SK-N-SH treated with all-trans-retinoic acid at 6 μM for 48 hours (cell line): ENCODE measurements at regions not wholly inside any gene's neighbourhood (a gene's known extent, or its start where the extent isn't known, plus 50 kb on each side); places are given as distances from the start of the nearest gene placed in this dataset.

Experiments used
- ATAC-seq: fragments of 200-7000 bp; cut with Tn5 transposase; 3 replicates; pipeline ENCODE4 v1.9.1; 2020; ENCODE audit warnings: mild to moderate bottlenecking, moderate library complexity
- BACH2 ChIP-seq: fragments of 250-450 bp; sonication (Bioruptor Pico); IDR thresholded peaks from 2 replicates; pipeline ENCODE4 v1.9.0; 2021; ENCODE audit warnings: mild to moderate bottlenecking, borderline replicate concordance
- CREB5 ChIP-seq: fragments of 250-450 bp; sonication (Bioruptor Pico); IDR thresholded peaks from 2 replicates; pipeline ENCODE4 v1.5.1; 2020; ENCODE audit warnings: low read depth, mild to moderate bottlenecking, moderate library complexity
- CSDC2 ChIP-seq: fragments of 250-450 bp; sonication (Bioruptor Pico); IDR thresholded peaks from 2 replicates; pipeline ENCODE4 v1.5.0; 2020; ENCODE audit warnings: mild to moderate bottlenecking, moderate library complexity
- CSRNP3 ChIP-seq: fragments of 250-450 bp; sonication (Bioruptor Pico); IDR thresholded peaks from 2 replicates; pipeline ENCODE4 v1.5.1; 2021; ENCODE audit warnings: mild to moderate bottlenecking, moderate library complexity
- ESRRG ChIP-seq: fragments of 250-450 bp; sonication (Bioruptor Pico); IDR thresholded peaks from 2 replicates; pipeline ENCODE4 v1.6.1; 2021; ENCODE audit warnings: mild to moderate bottlenecking
- ISL1 ChIP-seq: fragments of 250-450 bp; sonication (Bioruptor Pico); IDR thresholded peaks from 2 replicates; pipeline ENCODE4 v2.1.2; 2022; ENCODE audit warnings: mild to moderate bottlenecking, moderate library complexity
- OSR1 ChIP-seq: fragments of 250-450 bp; sonication (Bioruptor Pico); IDR thresholded peaks from 2 replicates; pipeline ENCODE4 v1.8.0; 2022; ENCODE audit warnings: moderate library complexity, mild to moderate bottlenecking, inconsistent platforms
- PATZ1 ChIP-seq: fragments of 250-450 bp; sonication (Bioruptor Pico); IDR thresholded peaks from 2 replicates; pipeline ENCODE4 v1.8.0; 2020; ENCODE audit warnings: mild to moderate bottlenecking, moderate library complexity, borderline replicate concordance
- POU6F1 ChIP-seq: fragments of 250-450 bp; sonication (Bioruptor Pico); IDR thresholded peaks from 2 replicates; pipeline ENCODE4 v1.8.0; 2021; ENCODE audit warnings: low read depth, mild to moderate bottlenecking, moderate library complexity, borderline replicate concordance
- PPARA ChIP-seq: fragments of 250-450 bp; sonication (Bioruptor Pico); IDR thresholded peaks from 2 replicates; pipeline ENCODE4 v1.5.0; 2020; ENCODE audit warnings: mild to moderate bottlenecking, borderline replicate concordance
- RARB ChIP-seq: fragments of 250-450 bp; sonication (Bioruptor Pico); IDR thresholded peaks from 2 replicates; pipeline ENCODE4 v1.8.0; 2021; ENCODE audit warnings: mild to moderate bottlenecking, moderate library complexity
- SNAI2 ChIP-seq: fragments of 250-450 bp; sonication (Bioruptor Pico); IDR thresholded peaks from 2 replicates; pipeline ENCODE4 v1.5.0; 2020; ENCODE audit warnings: mild to moderate bottlenecking, moderate library complexity
- TCF4 ChIP-seq: fragments of 250-450 bp; sonication (Bioruptor Pico); IDR thresholded peaks from 2 replicates; pipeline ENCODE4 v1.8.0; 2021; ENCODE audit warnings: mild to moderate bottlenecking, moderate library complexity, borderline replicate concordance
- TOX ChIP-seq: fragments of 250-450 bp; sonication (Bioruptor Pico); IDR thresholded peaks from 2 replicates; pipeline ENCODE4 v1.8.0; 2021; ENCODE audit warnings: mild to moderate bottlenecking, moderate library complexity, borderline replicate concordance
- TSHZ2 ChIP-seq: fragments of 250-450 bp; sonication (Bioruptor Pico); IDR thresholded peaks from 2 replicates; pipeline ENCODE4 v1.5.0; 2020; ENCODE audit warnings: mild to moderate bottlenecking, moderate library complexity
- ZC3H10 ChIP-seq: fragments of 250-450 bp; sonication (Bioruptor Pico); IDR thresholded peaks from 2 replicates; pipeline ENCODE4 v1.5.1; 2021; ENCODE audit warnings: mild to moderate bottlenecking, moderate library complexity
- ZFP30 ChIP-seq: fragments of 450-650 bp; formaldehyde crosslinking; IDR thresholded peaks from 2 replicates; pipeline ENCODE4 v1.5.0; 2022; ENCODE audit warnings: mild to moderate bottlenecking, moderate library complexity
- ZNF565 ChIP-seq: fragments of 450-650 bp; formaldehyde crosslinking; conservative IDR thresholded peaks from 2 replicates; pipeline ENCODE4 v1.5.0; 2020; ENCODE audit warnings: low read depth, mild to moderate bottlenecking, moderate library complexity
- ZNF70 ChIP-seq: fragments of 450-650 bp; formaldehyde crosslinking; IDR thresholded peaks from 2 replicates; pipeline ENCODE4 v1.5.0; 2020; ENCODE audit warnings: mild to moderate bottlenecking, moderate library complexity
- ZNF8 ChIP-seq: fragments of 450-650 bp; formaldehyde crosslinking; IDR thresholded peaks from 2 replicates; pipeline ENCODE4 v1.5.0; 2020; ENCODE audit warnings: mild to moderate bottlenecking, moderate library complexity

- no peak for TF ChIP-seq ZNF8 (CRISPR knock-in tag)
- no peak for TF ChIP-seq CSDC2 (CRISPR knock-in tag)
- no peak for ATAC-seq
Measured at GRCh38 chr14:28656704-28657255, 109.8 kb upstream of the FOXG1 start.

- no peak for TF ChIP-seq TCF4
- no peak for TF ChIP-seq ZFP30 (CRISPR knock-in tag)
- no peak for TF ChIP-seq CSDC2 (CRISPR knock-in tag)
- no peak for TF ChIP-seq CSRNP3 (CRISPR knock-in tag)
- no peak for TF ChIP-seq CREB5 (CRISPR knock-in tag)
- no peak for TF ChIP-seq RARB (CRISPR knock-in tag)
- TF ChIP-seq BACH2 (CRISPR knock-in tag) = no peak
- TF ChIP-seq ZC3H10 (CRISPR knock-in tag) = no peak
- no peak for TF ChIP-seq ESRRG
- TF ChIP-seq PPARA (CRISPR knock-in tag) = no peak
- no peak for TF ChIP-seq SNAI2 (CRISPR knock-in tag)
- TF ChIP-seq ZNF565 = no peak
- TF ChIP-seq ZNF8 (CRISPR knock-in tag) = no peak
- TF ChIP-seq ISL1 (CRISPR knock-in tag) = no peak
- TF ChIP-seq TOX (CRISPR knock-in tag) = no peak
- no peak for TF ChIP-seq OSR1 (CRISPR knock-in tag)
- TF ChIP-seq POU6F1 (CRISPR knock-in tag) = no peak
- ATAC-seq = no peak
Measured at GRCh38 chr14:28661171-28661772, 105.3 kb upstream of the FOXG1 start.

- TF ChIP-seq RARB (CRISPR knock-in tag) = no peak
- TF ChIP-seq POU6F1 (CRISPR knock-in tag) = no peak
- ATAC-seq = no peak
Measured at GRCh38 chr14:28666961-28667360, 99.6 kb upstream of the FOXG1 start.

- no peak for ATAC-seq
- TF ChIP-seq CREB5 (CRISPR knock-in tag) (no peak), PATZ1 (no peak), ZC3H10 (CRISPR knock-in tag) (no peak), ZFP30 (CRISPR knock-in tag) (no peak), ISL1 (CRISPR knock-in tag) (no peak), TCF4 (no peak), TOX (CRISPR knock-in tag) (no peak), CSDC2 (CRISPR knock-in tag) (no peak), ZNF565 (no peak), TSHZ2 (CRISPR knock-in tag) (no peak), CSRNP3 (CRISPR knock-in tag) (no peak), SNAI2 (CRISPR knock-in tag) (no peak), ZNF70 (CRISPR knock-in tag) (no peak), ZNF8 (CRISPR knock-in tag) (no peak)
Measured at GRCh38 chr14:28671425-28671824, 95.2 kb upstream of the FOXG1 start.
